Peyer's patch (tissue), 4 donors: ENCODE measurements at regions not wholly inside any gene's neighbourhood (a gene's known extent, or its start where the extent isn't known, plus 50 kb on each side); places are given as distances from the start of the nearest gene placed in this dataset.

ENCODE experiments used
- DNase-seq, 3 donors: peaks; one replicate each; pipeline ENCODE4 v3.0.0-alpha.2; 2017 to 2019
- H3K27ac ChIP-seq, 4 donors: fragments of 200-600 bp; sonication (generic); one replicate each; pipeline ENCODE4 v1.5.1; 2016 to 2019
- H3K27me3 ChIP-seq, 2 donors: fragments of 200-600 bp; sonication (generic); one replicate each; pipeline ENCODE4 v1.5.1; 2019
- H3K36me3 ChIP-seq, 3 donors: fragments of 200-600 bp; sonication (generic); one replicate each; pipeline ENCODE4 v1.5.1; 2016 to 2019
- H3K4me1 ChIP-seq, 4 donors: fragments of 200-600 bp; sonication (generic); one replicate each; pipeline ENCODE4 v1.5.1; 2016 to 2019
- H3K4me3 ChIP-seq, 4 donors: fragments of 200-600 bp; sonication (generic); 1 replicate in 3 of 4; 2 replicates in 1 of 4; pipeline ENCODE4 v1.5.1; 2016 to 2019; ENCODE audit warnings: mild to moderate bottlenecking in 1 of 4
- H3K9me3 ChIP-seq, 4 donors: fragments of 200-600 bp; sonication (generic); one replicate each; pipeline ENCODE4 v1.5.1; 2016 to 2019; ENCODE audit warnings: mild to moderate bottlenecking in 1 of 4
- POLR2A ChIP-seq, 2 donors: fragments of 450-650 bp; IDR thresholded peaks; one replicate each; pipeline ENCODE4 v1.5.1; 2017; ENCODE audit warnings: antibody characterized with exemption in 2 of 2, mild to moderate bottlenecking in 2 of 2, moderate library complexity in 2 of 2
- TF ChIP-seq, protein P1 (sequence below), 6 experiments: fragments of 450-650 bp in 4 of 6; fragments of 200-600 bp in 2 of 6; sonication (generic) in 1 of 6; IDR thresholded peaks; one replicate each; pipeline ENCODE4 v1.5.1; 2017 to 2019; ENCODE audit warnings: antibody characterized with exemption in 6 of 6, mild to moderate bottlenecking in 3 of 6, moderate library complexity in 1 of 6

DNA sequence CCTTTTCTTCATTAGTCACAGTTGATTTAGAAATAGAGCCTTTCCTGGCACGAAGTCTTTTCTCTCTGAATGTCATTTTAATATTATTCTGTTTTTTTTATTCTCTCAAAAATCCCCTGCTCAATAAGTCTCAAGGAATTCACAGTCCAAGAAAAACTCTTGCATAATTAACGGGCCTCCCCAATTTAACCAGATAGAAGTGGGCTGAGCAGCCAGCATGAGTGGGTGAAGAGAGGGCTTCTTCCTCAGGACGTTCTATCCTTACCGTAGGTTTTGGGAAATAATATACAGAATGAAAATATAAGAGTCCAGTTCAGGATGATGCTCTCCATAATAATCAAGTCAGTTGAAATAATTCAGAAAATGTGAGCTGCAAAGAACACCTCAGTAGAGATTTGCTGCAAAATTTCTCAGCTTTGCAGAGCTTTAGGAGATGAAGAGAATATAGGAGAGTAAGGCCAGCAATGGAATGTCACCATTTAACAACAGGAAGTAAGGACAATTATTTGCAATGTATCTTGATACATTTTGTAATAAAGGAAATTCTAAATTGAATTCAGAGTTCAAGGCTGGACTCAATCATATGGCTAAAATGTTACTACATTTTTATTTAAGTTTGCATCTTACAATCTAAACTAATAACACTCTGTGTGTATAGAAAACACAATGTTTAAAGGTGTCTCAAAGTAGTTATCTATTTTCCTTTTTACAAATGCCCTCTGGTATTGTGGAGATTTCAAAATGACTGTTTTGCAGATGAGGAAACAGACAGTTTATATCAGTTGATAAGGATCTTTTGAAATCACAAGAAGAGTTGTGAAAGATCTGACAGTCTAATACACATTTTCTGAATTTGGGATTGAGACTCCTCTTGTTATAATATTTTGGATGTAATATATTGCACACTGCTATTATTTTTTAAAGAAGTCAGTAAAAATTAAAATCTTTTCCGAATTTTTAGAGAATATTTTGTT is 1724.1 kb upstream of the SEL1L start:
- H3K4me3 ChIP-seq: no peak overlapping the region
- H3K36me3 ChIP-seq: no peaks in the 10 kb centered on the region
- TF ChIP-seq, protein P1, sequence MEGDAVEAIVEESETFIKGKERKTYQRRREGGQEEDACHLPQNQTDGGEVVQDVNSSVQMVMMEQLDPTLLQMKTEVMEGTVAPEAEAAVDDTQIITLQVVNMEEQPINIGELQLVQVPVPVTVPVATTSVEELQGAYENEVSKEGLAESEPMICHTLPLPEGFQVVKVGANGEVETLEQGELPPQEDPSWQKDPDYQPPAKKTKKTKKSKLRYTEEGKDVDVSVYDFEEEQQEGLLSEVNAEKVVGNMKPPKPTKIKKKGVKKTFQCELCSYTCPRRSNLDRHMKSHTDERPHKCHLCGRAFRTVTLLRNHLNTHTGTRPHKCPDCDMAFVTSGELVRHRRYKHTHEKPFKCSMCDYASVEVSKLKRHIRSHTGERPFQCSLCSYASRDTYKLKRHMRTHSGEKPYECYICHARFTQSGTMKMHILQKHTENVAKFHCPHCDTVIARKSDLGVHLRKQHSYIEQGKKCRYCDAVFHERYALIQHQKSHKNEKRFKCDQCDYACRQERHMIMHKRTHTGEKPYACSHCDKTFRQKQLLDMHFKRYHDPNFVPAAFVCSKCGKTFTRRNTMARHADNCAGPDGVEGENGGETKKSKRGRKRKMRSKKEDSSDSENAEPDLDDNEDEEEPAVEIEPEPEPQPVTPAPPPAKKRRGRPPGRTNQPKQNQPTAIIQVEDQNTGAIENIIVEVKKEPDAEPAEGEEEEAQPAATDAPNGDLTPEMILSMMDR (IDR thresholded peaks at IDR 0.05): no peak
- no peak overlapping the region for H3K27ac ChIP-seq
- H3K9me3 ChIP-seq: no peaks in the 10 kb centered on the region
- no peak for DNase-seq
- no peaks in the 10 kb centered on the region for H3K4me1 ChIP-seq
- H3K27me3 ChIP-seq: no peaks in the 10 kb centered on the region

DNA sequence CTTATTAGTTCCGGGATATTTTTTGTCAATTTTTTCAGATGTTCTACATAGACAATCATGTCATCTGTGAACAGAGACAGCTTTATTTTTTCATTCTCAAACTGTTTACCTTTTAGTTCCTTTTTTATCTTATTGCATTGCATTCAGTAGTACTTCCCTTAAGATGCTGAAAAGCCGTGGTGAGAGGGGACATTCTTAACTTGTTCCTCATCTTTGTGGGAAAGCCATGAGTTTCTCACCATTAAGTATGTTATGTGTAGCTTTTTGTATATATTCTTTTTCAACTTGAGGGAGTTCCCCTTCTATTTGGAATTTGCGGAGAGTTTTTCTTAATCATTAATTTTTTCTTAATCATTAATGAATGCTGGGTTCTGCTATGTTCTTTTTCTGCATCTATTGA is 1727.1 kb upstream of the SEL1L start:
- no peak for DNase-seq
- Histone ChIP-seq H3K27ac (no peak overlapping the region), H3K27me3 (no peaks in the 10 kb centered on the region), H3K36me3 (no peaks in the 10 kb centered on the region), H3K4me1 (no peaks in the 10 kb centered on the region), H3K4me3 (no peak overlapping the region), H3K9me3 (no peaks in the 10 kb centered on the region)
- TF ChIP-seq POLR2A (IDR thresholded peaks at IDR 0.05): no peak
- TF ChIP-seq, protein P1 (IDR thresholded peaks at IDR 0.05): no peak

DNA sequence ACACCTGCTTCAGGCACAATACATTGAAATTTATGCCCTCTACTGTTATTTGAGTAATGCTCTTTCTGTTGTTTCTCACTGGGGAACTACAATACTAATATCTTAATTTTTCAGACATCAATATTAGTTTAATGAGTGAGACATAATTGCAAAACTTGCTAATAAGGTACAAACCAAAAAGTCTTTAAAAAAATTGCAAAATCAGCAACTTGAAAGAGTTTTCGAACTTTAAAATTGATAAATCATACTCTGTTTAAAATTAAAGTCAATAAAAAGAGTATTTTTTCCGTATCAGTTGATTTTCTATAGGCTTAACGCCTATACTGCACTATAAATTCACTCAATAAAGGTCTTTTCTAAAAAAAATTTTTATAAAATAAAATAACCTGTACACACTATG is 1735.9 kb upstream of the SEL1L start:
- Histone ChIP-seq H3K9me3 (no peaks in the 10 kb centered on the region), H3K4me3 (no peak overlapping the region), H3K36me3 (no peaks in the 10 kb centered on the region), H3K27me3 (no peaks in the 10 kb centered on the region), H3K27ac (no peak overlapping the region), H3K4me1 (no peaks in the 10 kb centered on the region)
- no peak for TF ChIP-seq POLR2A (IDR thresholded peaks at IDR 0.05)
- TF ChIP-seq, protein P1 (IDR thresholded peaks at IDR 0.05): no peak
- DNase-seq: no peak

DNA sequence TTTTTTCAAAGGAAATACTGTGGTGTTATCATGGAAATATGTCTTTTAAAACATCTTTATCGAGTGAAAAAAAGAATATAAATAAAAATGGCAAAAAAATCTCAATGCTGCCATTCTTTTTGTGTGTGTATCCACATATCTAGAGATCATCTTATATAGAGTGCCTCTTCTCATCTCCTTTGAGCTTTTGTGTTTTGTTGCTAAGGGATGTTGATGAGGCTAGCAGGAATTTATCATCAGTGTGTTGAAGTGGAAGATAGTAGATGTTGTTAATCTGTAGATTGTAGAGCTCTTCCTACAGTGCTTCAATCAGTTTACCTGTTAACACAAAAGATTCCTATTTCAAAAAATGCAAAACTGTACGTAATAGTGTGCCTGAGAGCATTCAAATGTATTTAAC is 1738.0 kb upstream of the SEL1L start:
- TF ChIP-seq POLR2A (IDR thresholded peaks at IDR 0.05): no peak
- TF ChIP-seq, protein P1 (IDR thresholded peaks at IDR 0.05): no peak
- Histone ChIP-seq H3K36me3 (no peaks in the 10 kb centered on the region), H3K9me3 (no peaks in the 10 kb centered on the region), H3K4me1 (no peaks in the 10 kb centered on the region), H3K4me3 (no peak overlapping the region), H3K27ac (no peak overlapping the region), H3K27me3 (no peaks in the 10 kb centered on the region)
- no peak for DNase-seq

DNA sequence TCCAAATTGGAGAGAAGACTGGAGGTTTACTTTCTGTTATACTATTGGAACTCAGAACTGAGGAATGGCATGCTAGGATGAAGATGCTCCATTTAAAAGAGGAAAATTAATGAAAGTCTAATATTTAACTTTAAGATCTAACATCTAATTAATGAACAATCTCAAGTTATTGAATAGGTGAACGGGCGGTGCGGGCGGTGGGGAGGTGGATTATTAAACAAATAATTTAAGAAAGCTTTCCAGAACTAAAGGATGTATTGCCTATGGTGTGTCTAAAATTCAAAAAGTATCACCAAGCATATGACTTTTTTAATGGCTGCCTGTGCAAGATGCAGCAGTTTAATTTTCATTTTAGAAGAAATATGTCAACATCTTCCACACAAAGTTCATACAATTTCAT is 1747.1 kb upstream of the SEL1L start:
- H3K4me3 ChIP-seq: no peak overlapping the region
- DNase-seq: no peak
- no peaks in the 10 kb centered on the region for H3K4me1 ChIP-seq
- H3K36me3 ChIP-seq: no peaks in the 10 kb centered on the region
- no peak overlapping the region for H3K27ac ChIP-seq
- no peak for TF ChIP-seq POLR2A (IDR thresholded peaks at IDR 0.05)
- TF ChIP-seq, protein P1 (IDR thresholded peaks at IDR 0.05): no peak
- no peaks in the 10 kb centered on the region for H3K27me3 ChIP-seq
- no peaks in the 10 kb centered on the region for H3K9me3 ChIP-seq
